Tibial artery (tissue), 4 donors: ENCODE measurements at regions not wholly inside any gene's neighbourhood (a gene's known extent, or its start where the extent isn't known, plus 50 kb on each side); places are given as distances from the start of the nearest gene placed in this dataset.

ENCODE experiments used
- DNase-seq, 2 donors: peaks; one replicate each; pipeline ENCODE4 v3.0.0-alpha.2; 2019
- H3K27ac ChIP-seq, 2 donors: fragments of 200-600 bp; sonication (generic) in 1 of 2; 1 replicate in 1 of 2; 2 replicates in 1 of 2; pipeline ENCODE4 v1.5.1; 2018 to 2019; ENCODE audit warnings: mild to moderate bottlenecking in 1 of 2
- H3K27me3 ChIP-seq, 2 donors: fragments of 200-600 bp; sonication (generic) in 1 of 2; one replicate each; pipeline versions ENCODE4 v1.5.1 to v1.6.0; 2016 to 2019
- H3K36me3 ChIP-seq, 3 donors: fragments of 200-600 bp; sonication (generic) in 2 of 3; one replicate each; pipeline ENCODE4 v1.5.1; 2016 to 2019; ENCODE audit warnings: mild to moderate bottlenecking in 2 of 3
- H3K4me1 ChIP-seq, 4 donors: fragments of 200-600 bp; sonication (generic) in 2 of 4; 1 replicate in 3 of 4; 2 replicates in 1 of 4; pipeline ENCODE4 v1.5.1; 2016 to 2019
- H3K4me3 ChIP-seq, 2 donors: fragments of 200-600 bp; sonication (generic) in 1 of 2; 1 replicate in 1 of 2; 2 replicates in 1 of 2; pipeline ENCODE4 v1.5.1; 2018 to 2019; ENCODE audit warnings: mild to moderate bottlenecking in 2 of 2
- H3K9me3 ChIP-seq, 3 donors: fragments of 200-600 bp; sonication (generic) in 1 of 3; one replicate each; pipeline ENCODE4 v1.5.1; 2016 to 2019
- CTCF ChIP-seq, 2 experiments: fragments of 200-600 bp in 1 of 2; fragments of 450-650 bp in 1 of 2; IDR thresholded peaks; one replicate each; pipeline ENCODE4 v1.5.1; 2017 to 2019; ENCODE audit warnings: antibody characterized with exemption in 2 of 2, mild to moderate bottlenecking in 1 of 2, moderate library complexity in 1 of 2
- intact Hi-C: fragments of 100-400 bp; cut with DNase I; formaldehyde crosslinking; loops from one replicate; pipeline ENCODE4 v1.15.0; 2023; ENCODE audit warnings: low total_unique reads

GRCh38 chr4:167955006-167955405 is 137.3 kb upstream of the ANXA10 start:
- peaks cover 0 to 14% (median 0%) of the 10 kb centered on the region in 3 donors for H3K9me3 ChIP-seq
- no peak overlapping the region for H3K4me3 ChIP-seq
- intact Hi-C loops, result no loop called here
- H3K36me3 ChIP-seq, result no peaks in the 10 kb centered on the region
- no peak overlapping the region for H3K27ac ChIP-seq
- no peak for TF ChIP-seq CTCF (IDR thresholded peaks at IDR 0.05)
- no peak for DNase-seq
- H3K4me1 ChIP-seq, result peaks cover 0 to 2% (median 0%) of the 10 kb centered on the region in 4 donors
- no peaks in the 10 kb centered on the region for H3K27me3 ChIP-seq

DNA sequence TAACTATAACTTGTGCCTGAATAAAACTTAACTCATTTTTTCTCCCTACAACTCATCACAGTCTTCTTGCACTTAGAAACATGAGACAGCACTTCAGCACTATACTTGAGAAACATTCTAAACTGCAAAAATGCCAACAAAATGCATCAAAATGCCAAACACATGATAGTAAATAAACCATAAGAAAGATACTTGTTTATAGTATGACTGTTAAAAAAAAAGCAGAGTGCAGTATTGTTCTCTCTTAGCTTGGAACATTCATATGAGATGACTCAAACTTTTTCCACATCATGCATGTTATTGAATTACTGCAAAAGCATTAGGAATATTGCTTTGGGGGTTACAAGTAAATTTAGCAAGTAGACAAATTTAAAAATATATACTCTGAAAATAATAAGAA is 135.7 kb upstream of the ANXA10 start:
- no peak for DNase-seq
- H3K4me3 ChIP-seq, result no peak overlapping the region
- peaks cover 0 to 2% (median 0%) of the 10 kb centered on the region in 4 donors for H3K4me1 ChIP-seq
- H3K9me3 ChIP-seq, result peaks cover 0 to 14% (median 0%) of the 10 kb centered on the region in 3 donors
- no peaks in the 10 kb centered on the region for H3K36me3 ChIP-seq
- no peak overlapping the region for H3K27ac ChIP-seq
- no peaks in the 10 kb centered on the region for H3K27me3 ChIP-seq
- intact Hi-C loops, result no loop called here
- no peak for TF ChIP-seq CTCF (IDR thresholded peaks at IDR 0.05)

- Histone ChIP-seq H3K27ac (no peak overlapping the region), H3K27me3 (no peaks in the 10 kb centered on the region), H3K4me3 (no peak overlapping the region), H3K36me3 (no peaks in the 10 kb centered on the region), H3K4me1 (no peaks in the 10 kb centered on the region), H3K9me3 (no peaks in the 10 kb centered on the region)
- intact Hi-C loops, result no loop called here
- no peak for TF ChIP-seq CTCF (IDR thresholded peaks at IDR 0.05)
- DNase-seq, result no peak
These were observed 127.5 kb upstream of the ANXA10 start for GRCh38 chr4:167964766-167965373.

DNA sequence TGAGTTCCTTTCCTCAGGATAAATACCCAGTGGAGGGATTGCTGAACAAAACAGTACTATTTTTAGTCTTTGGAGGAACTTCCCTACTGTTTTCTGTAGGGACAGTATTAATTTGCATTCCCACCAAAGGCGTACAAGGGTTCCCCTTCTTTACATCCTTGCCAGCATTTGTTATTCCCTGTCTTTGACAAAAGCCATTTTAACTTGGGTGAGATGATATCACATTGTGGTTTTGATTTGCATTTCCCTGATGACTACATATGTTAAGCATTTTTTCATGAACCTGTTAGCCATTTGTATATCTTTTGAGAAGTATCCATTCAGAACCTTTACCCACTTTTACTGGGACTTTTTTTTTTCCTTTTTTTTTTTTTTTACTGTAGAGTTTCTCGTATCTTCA is 126.2 kb upstream of the ANXA10 start:
- no peak overlapping the region for H3K27ac ChIP-seq
- TF ChIP-seq CTCF (IDR thresholded peaks at IDR 0.05), result no peak
- H3K4me1 ChIP-seq, result no peaks in the 10 kb centered on the region
- H3K4me3 ChIP-seq, result no peak overlapping the region
- H3K27me3 ChIP-seq, result no peaks in the 10 kb centered on the region
- DNase-seq, result no peak
- intact Hi-C loops, result no loop called here
- H3K9me3 ChIP-seq, result no peaks in the 10 kb centered on the region
- H3K36me3 ChIP-seq, result no peaks in the 10 kb centered on the region

- Histone ChIP-seq H3K4me3 (no peak overlapping the region), H3K9me3 (peaks cover 0 to under 1% (median 0%) of the 10 kb centered on the region in 3 donors), H3K27me3 (no peaks in the 10 kb centered on the region), H3K4me1 (no peaks in the 10 kb centered on the region), H3K36me3 (no peaks in the 10 kb centered on the region), H3K27ac (no peak overlapping the region)
- DNase-seq, result no peak
- intact Hi-C loops, result no loop called here
- no peak for TF ChIP-seq CTCF (IDR thresholded peaks at IDR 0.05)
These were observed 118.8 kb upstream of the ANXA10 start for GRCh38 chr4:167973513-167973912.

DNA sequence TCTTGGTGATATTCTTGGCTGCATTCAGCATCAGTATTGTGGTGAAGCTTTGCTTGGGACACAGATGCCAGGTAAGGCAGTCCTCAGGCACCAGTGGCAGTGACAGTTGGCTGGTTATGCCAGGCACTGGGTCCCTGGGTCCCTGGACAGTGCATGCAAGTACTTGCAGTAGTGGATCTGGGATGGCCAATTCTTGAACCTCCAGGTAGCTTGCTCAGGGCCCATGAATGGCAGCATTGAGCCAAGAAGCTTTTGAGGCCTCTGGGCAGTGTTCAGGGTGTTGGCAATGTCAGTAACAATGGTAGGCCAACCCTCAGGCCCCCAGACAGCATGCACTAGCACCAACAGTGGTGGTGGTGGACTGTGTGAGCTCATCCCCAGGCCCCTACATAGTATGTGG is 106.8 kb upstream of the ANXA10 start:
- Histone ChIP-seq H3K36me3 (no peaks in the 10 kb centered on the region), H3K27ac (no peak overlapping the region), H3K27me3 (no peaks in the 10 kb centered on the region), H3K4me3 (no peak overlapping the region), H3K4me1 (no peaks in the 10 kb centered on the region), H3K9me3 (no peaks in the 10 kb centered on the region)
- intact Hi-C loops, result no loop called here
- no peak for DNase-seq
- no peak for TF ChIP-seq CTCF (IDR thresholded peaks at IDR 0.05)
